ENCODE measurements at regions not wholly inside any gene's neighbourhood (a gene's known extent, or its start where the extent isn't known, plus 50 kb on each side); places are given as distances from the start of the nearest gene placed in this dataset.
"Not testable (repeated sequence)": the region's sequence is repeated elsewhere in the genome, so short reads cannot be mapped to it uniquely, and the experiment has no call there.

DNA sequence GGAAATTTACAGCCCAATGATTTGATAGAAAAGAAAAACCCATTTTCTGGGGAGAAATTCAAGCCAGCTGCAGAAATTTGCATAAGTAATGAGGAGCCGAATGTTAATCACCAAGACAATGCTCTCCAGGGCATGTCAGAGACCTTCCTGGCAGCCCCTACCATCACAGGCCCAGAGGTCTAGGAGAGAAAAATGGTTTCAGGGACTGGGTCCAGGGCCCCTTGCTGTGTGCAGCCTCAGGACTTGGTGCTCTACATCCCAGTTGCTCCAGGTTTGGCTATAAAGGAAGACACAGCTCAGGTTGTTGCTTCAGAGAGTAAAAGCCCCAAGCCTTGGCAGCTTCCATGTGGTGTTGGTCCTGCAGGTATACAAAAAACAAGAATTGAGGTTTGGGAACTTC is 222.2 kb upstream of the ISX start:
- H2BK15ac ChIP-seq (ENCODE audit: low read depth, poor library complexity, severe bottlenecking); H3K23ac ChIP-seq (ENCODE audit: low read length in 2 of 2); H3K4ac ChIP-seq (ENCODE audit: low read depth in 1 of 2, low read length in 2 of 2); H3K18ac ChIP-seq (ENCODE audit: low read depth in 1 of 2, low read length in 2 of 2); H3K4me2 ChIP-seq (ENCODE audit: low read length, poor library complexity, severe bottlenecking); H3K27me3 ChIP-seq (ENCODE audit: control insufficient read depth in 1 of 2, insufficient read depth in 1 of 2, low read length in 2 of 2); H3K36me3 ChIP-seq (ENCODE audit: control insufficient read depth in 1 of 2, insufficient read depth in 2 of 2, low read depth in 1 of 2, low read length in 2 of 2); H3K4me3 ChIP-seq (ENCODE audit: insufficient read depth in 1 of 2, low read depth in 1 of 2, low read length in 2 of 2); H2AFZ ChIP-seq (ENCODE audit: low read depth, low read length); H2BK12ac ChIP-seq (ENCODE audit: low read length in 2 of 2); H4K8ac ChIP-seq (ENCODE audit: low read length); H2BK5ac ChIP-seq (ENCODE audit: low read depth, low read length, poor library complexity, severe bottlenecking); H3K9me3 ChIP-seq (ENCODE audit: control insufficient read depth, low read length); H2BK120ac ChIP-seq (ENCODE audit: low read depth, low read length); H3K4me1 ChIP-seq (ENCODE audit: control insufficient read depth, insufficient read depth, low read depth, low read length); H4K91ac ChIP-seq (ENCODE audit: low read length); DNase-seq; H3K9ac ChIP-seq (ENCODE audit: low read length); H3K27ac ChIP-seq (ENCODE audit: low read length, poor library complexity, severe bottlenecking); H3K79me1 ChIP-seq (replicated peaks; ENCODE audit: low read length, poor library complexity, severe bottlenecking); H2AK5ac ChIP-seq (ENCODE audit: low read length, severe bottlenecking); H3K14ac ChIP-seq (ENCODE audit: low read length in 2 of 2): not testable (repeated sequence)
- no CpG with 5 or more reads among the region's 1 CpG for WGBS

DNA sequence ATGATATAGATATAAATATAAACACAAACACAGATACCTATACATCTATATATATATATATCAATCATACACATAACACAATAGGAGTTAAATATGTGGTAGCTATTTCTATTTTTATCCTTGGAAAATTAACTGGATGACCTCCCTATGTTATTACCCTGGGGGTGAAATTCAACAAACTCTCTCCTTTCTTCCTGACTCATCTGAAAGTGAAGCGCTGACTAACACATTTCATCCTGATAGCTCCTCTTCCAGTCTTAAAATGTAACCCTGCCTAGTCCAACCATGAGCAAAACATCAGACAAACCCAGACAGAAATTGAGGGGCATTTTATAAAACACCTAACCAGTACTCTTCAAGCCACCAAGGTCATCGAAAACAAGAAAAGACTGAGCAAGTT is 220.6 kb upstream of the ISX start:
- Histone ChIP-seq H3K36me3 (ENCODE audit: control insufficient read depth in 1 of 2, insufficient read depth in 2 of 2, low read depth in 1 of 2, low read length in 2 of 2) (no peaks in the 10 kb centered on the region), H3K4me3 (ENCODE audit: insufficient read depth in 1 of 2, low read depth in 1 of 2, low read length in 2 of 2) (no peak overlapping the region), H3K4ac (ENCODE audit: low read depth in 1 of 2, low read length in 2 of 2) (no peak overlapping the region), H2AK5ac (ENCODE audit: low read length, severe bottlenecking) (no peak overlapping the region), H3K23ac (ENCODE audit: low read length in 2 of 2) (no peak overlapping the region), H3K4me1 (ENCODE audit: control insufficient read depth, insufficient read depth, low read depth, low read length) (no peaks in the 10 kb centered on the region), H4K8ac (ENCODE audit: low read length) (no peak overlapping the region), H3K9ac (ENCODE audit: low read length) (no peak overlapping the region), H2BK15ac (ENCODE audit: low read depth, poor library complexity, severe bottlenecking) (no peak overlapping the region), H3K18ac (ENCODE audit: low read depth in 1 of 2, low read length in 2 of 2) (no peak overlapping the region), H2BK12ac (ENCODE audit: low read length in 2 of 2) (no peak overlapping the region), H4K91ac (ENCODE audit: low read length) (no peak overlapping the region), H3K9me3 (ENCODE audit: control insufficient read depth, low read length) (no peaks in the 10 kb centered on the region), H3K4me2 (ENCODE audit: low read length, poor library complexity, severe bottlenecking) (no peak overlapping the region), H3K14ac (ENCODE audit: low read length in 2 of 2) (no peak overlapping the region), H3K79me1 (replicated peaks; ENCODE audit: low read length, poor library complexity, severe bottlenecking) (no peaks in the 10 kb centered on the region), H3K27ac (ENCODE audit: low read length, poor library complexity, severe bottlenecking) (no peak overlapping the region), H2AFZ (ENCODE audit: low read depth, low read length) (no peak overlapping the region), H2BK5ac (ENCODE audit: low read depth, low read length, poor library complexity, severe bottlenecking) (no peak overlapping the region), H2BK120ac (ENCODE audit: low read depth, low read length) (no peak overlapping the region), H3K27me3 (ENCODE audit: control insufficient read depth in 1 of 2, insufficient read depth in 1 of 2, low read length in 2 of 2) (no peaks in the 10 kb centered on the region)
- DNase-seq: no peak
- WGBS: 95% methylated on average over 2 of the region's 2 CpGs

DNA sequence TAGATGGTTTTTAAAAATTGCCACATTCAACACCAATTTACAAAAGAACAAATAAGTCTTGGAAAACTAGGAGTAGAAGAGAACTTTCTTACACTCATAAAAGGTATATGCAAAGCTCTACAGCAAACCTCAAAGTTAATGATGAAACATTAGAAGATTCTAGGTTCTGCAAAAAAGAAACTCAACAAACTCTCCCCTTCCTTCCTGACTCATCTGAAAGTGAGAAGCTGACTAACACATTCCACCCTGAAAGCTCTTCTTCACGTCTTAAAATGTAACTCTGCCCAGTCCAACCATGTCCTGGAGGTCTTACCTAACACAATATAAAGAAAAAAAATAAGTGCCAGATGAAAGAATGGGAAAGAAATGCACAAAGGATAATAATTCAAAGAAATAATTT is 218.9 kb upstream of the ISX start:
- Histone ChIP-seq H3K4me3 (ENCODE audit: insufficient read depth in 1 of 2, low read depth in 1 of 2, low read length in 2 of 2) (no peak overlapping the region), H4K91ac (ENCODE audit: low read length) (no peak overlapping the region), H2AK5ac (ENCODE audit: low read length, severe bottlenecking) (no peak overlapping the region), H2BK15ac (ENCODE audit: low read depth, poor library complexity, severe bottlenecking) (no peak overlapping the region), H3K79me1 (replicated peaks; ENCODE audit: low read length, poor library complexity, severe bottlenecking) (no peaks in the 10 kb centered on the region), H3K14ac (ENCODE audit: low read length in 2 of 2) (no peak overlapping the region), H3K9ac (ENCODE audit: low read length) (no peak overlapping the region), H4K8ac (ENCODE audit: low read length) (no peak overlapping the region), H3K27ac (ENCODE audit: low read length, poor library complexity, severe bottlenecking) (no peak overlapping the region), H2AFZ (ENCODE audit: low read depth, low read length) (no peak overlapping the region), H3K4me1 (ENCODE audit: control insufficient read depth, insufficient read depth, low read depth, low read length) (no peaks in the 10 kb centered on the region), H3K36me3 (ENCODE audit: control insufficient read depth in 1 of 2, insufficient read depth in 2 of 2, low read depth in 1 of 2, low read length in 2 of 2) (no peaks in the 10 kb centered on the region), H3K23ac (ENCODE audit: low read length in 2 of 2) (no peak overlapping the region), H3K4me2 (ENCODE audit: low read length, poor library complexity, severe bottlenecking) (no peak overlapping the region), H3K9me3 (ENCODE audit: control insufficient read depth, low read length) (no peaks in the 10 kb centered on the region), H2BK5ac (ENCODE audit: low read depth, low read length, poor library complexity, severe bottlenecking) (no peak overlapping the region), H2BK120ac (ENCODE audit: low read depth, low read length) (no peak overlapping the region), H3K18ac (ENCODE audit: low read depth in 1 of 2, low read length in 2 of 2) (no peak overlapping the region), H3K4ac (ENCODE audit: low read depth in 1 of 2, low read length in 2 of 2) (no peak overlapping the region), H3K27me3 (ENCODE audit: control insufficient read depth in 1 of 2, insufficient read depth in 1 of 2, low read length in 2 of 2) (no peaks in the 10 kb centered on the region), H2BK12ac (ENCODE audit: low read length in 2 of 2) (no peak overlapping the region)
- WGBS: 0% methylated on average over 1 of the region's 1 CpG
- DNase-seq: no peak

DNA sequence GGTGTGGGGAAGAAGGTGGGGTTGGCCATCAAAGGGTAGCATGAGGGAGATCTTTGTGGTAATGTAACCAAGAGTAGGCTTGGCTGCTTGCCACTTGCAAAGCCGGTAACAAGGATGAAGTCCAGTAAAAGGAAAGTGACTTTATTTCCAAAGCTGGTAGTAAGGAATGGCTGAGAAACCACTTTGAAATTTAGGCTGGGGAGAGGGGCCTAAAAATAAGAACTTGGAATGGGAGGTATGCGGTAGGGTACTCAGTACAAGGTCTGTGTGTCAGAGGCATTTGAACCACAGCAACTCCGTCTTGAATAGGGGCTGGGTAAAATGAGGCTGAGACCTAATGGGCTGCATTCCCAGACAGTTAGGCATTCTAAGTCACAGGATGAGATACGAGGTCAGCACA is 216.0 kb upstream of the ISX start:
- 42% methylated on average over 4 of the region's 4 CpGs for whole genome bisulfite sequencing
- Histone ChIP-seq H3K79me1 (replicated peaks; ENCODE audit: low read length, poor library complexity, severe bottlenecking) (no peaks in the 10 kb centered on the region), H2BK12ac (ENCODE audit: low read length in 2 of 2) (no peak overlapping the region), H3K36me3 (ENCODE audit: control insufficient read depth in 1 of 2, insufficient read depth in 2 of 2, low read depth in 1 of 2, low read length in 2 of 2) (no peaks in the 10 kb centered on the region), H3K4me1 (ENCODE audit: control insufficient read depth, insufficient read depth, low read depth, low read length) (no peaks in the 10 kb centered on the region), H3K4me3 (ENCODE audit: insufficient read depth in 1 of 2, low read depth in 1 of 2, low read length in 2 of 2) (no peak overlapping the region), H3K23ac (ENCODE audit: low read length in 2 of 2) (no peak overlapping the region), H3K14ac (ENCODE audit: low read length in 2 of 2) (no peak overlapping the region), H2BK15ac (ENCODE audit: low read depth, poor library complexity, severe bottlenecking) (no peak overlapping the region), H2AK5ac (ENCODE audit: low read length, severe bottlenecking) (no peak overlapping the region), H3K27me3 (ENCODE audit: control insufficient read depth in 1 of 2, insufficient read depth in 1 of 2, low read length in 2 of 2) (no peaks in the 10 kb centered on the region), H4K91ac (ENCODE audit: low read length) (no peak overlapping the region), H3K27ac (ENCODE audit: low read length, poor library complexity, severe bottlenecking) (no peak overlapping the region), H2BK5ac (ENCODE audit: low read depth, low read length, poor library complexity, severe bottlenecking) (no peak overlapping the region), H3K18ac (ENCODE audit: low read depth in 1 of 2, low read length in 2 of 2) (no peak overlapping the region), H2BK120ac (ENCODE audit: low read depth, low read length) (no peak overlapping the region), H3K9me3 (ENCODE audit: control insufficient read depth, low read length) (no peaks in the 10 kb centered on the region), H3K4me2 (ENCODE audit: low read length, poor library complexity, severe bottlenecking) (no peak overlapping the region), H2AFZ (ENCODE audit: low read depth, low read length) (no peak overlapping the region), H4K8ac (ENCODE audit: low read length) (no peak overlapping the region), H3K4ac (ENCODE audit: low read depth in 1 of 2, low read length in 2 of 2) (no peak overlapping the region), H3K9ac (ENCODE audit: low read length) (no peak overlapping the region)
- no peak for DNase-seq

All from mesenchymal stem cell (in vitro differentiated cells and primary cell).